Mononuclear cell (primary cell): ENCODE measurements at regions not wholly inside any gene's neighbourhood (a gene's known extent, or its start where the extent isn't known, plus 50 kb on each side); places are given as distances from the start of the nearest gene placed in this dataset.

Source experiments
- H3K27me3 ChIP-seq: 2 replicates; pipeline ENCODE4 v1.6.0; 2011; ENCODE audit warnings: low read length, control low read depth; ENCODE audit not compliant: insufficient read depth
- H3K4me1 ChIP-seq: 2 replicates; pipeline ENCODE4 v1.5.1; 2011; ENCODE audit warnings: mild to moderate bottlenecking, low read length, control low read depth; ENCODE audit not compliant: insufficient read depth
- H3K4me3 ChIP-seq: 2 replicates; pipeline ENCODE4 v1.5.1; 2011; ENCODE audit warnings: mild to moderate bottlenecking, low read length, moderate library complexity
- H3K9me3 ChIP-seq: 2 replicates; pipeline ENCODE4 v1.5.1; 2011; ENCODE audit warnings: low read depth, mild to moderate bottlenecking, control low read depth, low read length

- H3K4me3 ChIP-seq = no peak overlapping the region
- H3K4me1 ChIP-seq = peaks cover 34% of the 10 kb centered on the region
- no peaks in the 10 kb centered on the region for H3K27me3 ChIP-seq
- H3K9me3 ChIP-seq = no peaks in the 10 kb centered on the region
Measured at GRCh38 chr17:77001487-77001886, 133.3 kb downstream of the MGAT5B start.

- peaks cover 26% of the 10 kb centered on the region for H3K4me1 ChIP-seq
- no peaks in the 10 kb centered on the region for H3K9me3 ChIP-seq
- H3K27me3 ChIP-seq = no peaks in the 10 kb centered on the region
- H3K4me3 ChIP-seq = no peak overlapping the region
Measured at GRCh38 chr17:77002103-77003045, 134.2 kb downstream of the MGAT5B start.

GRCh38 chr17:77003699-77004098 lies 135.5 kb downstream of the MGAT5B start:
- peaks cover 13% of the 10 kb centered on the region for H3K4me1 ChIP-seq
- H3K27me3 ChIP-seq = no peaks in the 10 kb centered on the region
- no peaks in the 10 kb centered on the region for H3K9me3 ChIP-seq
- H3K4me3 ChIP-seq = no peak overlapping the region

DNA sequence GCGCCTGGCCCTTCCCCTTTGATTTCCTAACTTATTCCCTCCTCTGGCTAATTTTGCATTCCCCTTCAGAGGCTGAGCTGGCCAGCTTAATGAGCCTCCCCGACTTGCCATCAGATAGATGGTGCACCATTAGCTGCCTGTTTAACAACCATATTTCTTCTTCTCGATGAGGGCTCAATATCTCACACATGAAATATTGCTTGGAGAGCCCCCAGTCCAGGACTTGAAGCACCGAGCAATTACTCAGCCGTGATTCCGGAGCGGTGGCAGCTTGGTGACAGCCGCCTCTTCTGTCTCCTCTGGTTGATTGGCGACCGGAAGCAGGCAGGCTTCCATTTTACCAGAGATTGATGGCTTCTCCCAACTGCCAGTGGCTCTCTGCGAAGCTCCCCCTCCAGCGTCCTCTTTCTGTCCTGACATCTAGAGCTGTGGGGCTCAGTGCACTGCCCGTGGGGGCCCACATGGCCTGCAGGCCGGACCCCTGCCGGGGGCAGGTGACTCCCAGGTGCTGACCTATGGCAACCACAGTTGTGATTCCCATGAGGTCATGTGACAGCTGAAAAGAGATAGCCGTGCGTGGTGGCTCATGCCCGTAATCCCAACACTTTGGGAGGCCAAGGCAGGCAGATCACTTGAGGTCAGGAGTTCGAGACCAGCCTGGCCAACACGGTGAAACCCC lies 133.7 kb upstream of the SEC14L1 start:
- no peak overlapping the region for H3K4me3 ChIP-seq
- no peaks in the 10 kb centered on the region for H3K4me1 ChIP-seq
- H3K9me3 ChIP-seq = no peaks in the 10 kb centered on the region
- H3K27me3 ChIP-seq = no peaks in the 10 kb centered on the region

DNA sequence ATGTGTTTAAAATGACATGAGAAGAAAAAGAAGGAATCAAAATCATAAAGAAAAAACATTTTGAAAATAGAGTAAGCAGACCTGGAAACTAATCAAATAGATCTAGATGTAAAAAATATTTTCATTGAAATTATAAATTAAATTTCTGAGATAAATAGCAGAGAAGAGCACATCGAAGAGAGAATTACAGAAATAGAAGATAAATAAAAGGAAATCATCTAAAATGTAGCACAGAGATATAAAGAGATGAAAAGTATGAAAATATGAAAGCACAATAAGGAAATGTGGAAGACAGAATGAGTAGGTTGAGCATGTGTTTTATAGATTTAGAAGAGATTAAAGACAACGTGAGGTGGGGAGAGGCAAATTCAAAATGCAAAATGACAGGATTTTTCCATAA lies 130.9 kb upstream of the SEC14L1 start:
- Histone ChIP-seq H3K4me1 (no peaks in the 10 kb centered on the region), H3K4me3 (no peak overlapping the region), H3K9me3 (no peaks in the 10 kb centered on the region), H3K27me3 (no peaks in the 10 kb centered on the region)

DNA sequence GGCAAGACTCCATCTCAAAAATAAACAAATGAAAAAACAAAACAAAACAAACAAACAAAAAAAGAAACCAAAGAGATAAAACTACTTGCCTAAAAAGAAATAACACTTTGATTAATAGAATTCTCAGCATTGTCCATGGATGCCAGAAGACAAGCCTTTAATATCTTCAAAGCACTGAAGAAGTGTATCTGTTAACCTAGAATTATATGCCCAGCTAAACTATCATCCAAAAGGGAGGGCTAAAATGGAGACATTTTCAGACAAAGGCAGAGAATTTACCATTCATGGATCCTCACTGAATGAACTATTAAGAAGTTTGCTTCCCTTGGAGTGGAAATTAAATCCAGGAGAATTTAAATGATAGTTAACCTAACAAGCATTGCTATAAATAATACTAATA lies 130.1 kb upstream of the SEC14L1 start:
- Histone ChIP-seq H3K9me3 (no peaks in the 10 kb centered on the region), H3K4me3 (no peak overlapping the region), H3K27me3 (no peaks in the 10 kb centered on the region), H3K4me1 (no peaks in the 10 kb centered on the region)

DNA sequence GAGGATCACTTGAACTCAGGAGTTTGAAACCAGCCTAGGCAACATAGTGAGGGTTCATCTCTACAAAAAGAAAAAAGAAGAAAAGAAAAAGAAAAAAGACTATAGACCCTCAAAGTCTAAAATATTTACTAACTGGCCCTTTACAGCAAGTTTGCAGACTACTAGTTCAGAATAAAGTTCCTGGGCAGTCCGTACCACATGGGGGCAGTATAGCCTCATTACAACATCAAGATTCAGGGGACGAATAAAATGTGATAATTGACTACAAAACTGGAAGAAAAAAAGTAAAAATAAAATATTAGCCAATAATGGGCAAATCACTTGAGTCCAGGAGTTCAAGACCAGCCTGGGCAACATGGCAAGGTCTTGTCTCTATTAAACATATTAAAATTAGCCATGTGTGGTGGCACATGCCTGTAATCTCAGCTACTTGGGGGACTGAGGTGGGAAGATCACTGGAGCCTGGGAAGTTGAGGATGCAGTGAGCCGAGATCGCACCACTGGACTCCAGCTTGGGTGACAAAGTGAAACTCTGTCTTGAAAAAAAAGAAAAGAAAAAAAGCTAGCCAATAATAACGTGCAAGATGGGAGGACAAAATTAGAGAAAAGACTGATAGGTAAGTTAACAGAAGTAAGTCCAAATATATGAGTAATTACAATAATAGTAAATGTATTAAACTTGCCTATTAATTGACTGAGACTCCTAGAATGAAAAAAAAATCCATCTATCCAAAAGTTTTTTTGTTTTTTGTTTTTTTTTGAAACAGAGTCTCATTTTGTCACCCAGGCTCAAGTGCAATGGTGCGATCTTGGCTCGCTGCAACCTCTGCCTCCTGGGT lies 129.4 kb upstream of the SEC14L1 start:
- H3K9me3 ChIP-seq = no peaks in the 10 kb centered on the region
- no peak overlapping the region for H3K4me3 ChIP-seq
- no peaks in the 10 kb centered on the region for H3K27me3 ChIP-seq
- no peaks in the 10 kb centered on the region for H3K4me1 ChIP-seq

DNA sequence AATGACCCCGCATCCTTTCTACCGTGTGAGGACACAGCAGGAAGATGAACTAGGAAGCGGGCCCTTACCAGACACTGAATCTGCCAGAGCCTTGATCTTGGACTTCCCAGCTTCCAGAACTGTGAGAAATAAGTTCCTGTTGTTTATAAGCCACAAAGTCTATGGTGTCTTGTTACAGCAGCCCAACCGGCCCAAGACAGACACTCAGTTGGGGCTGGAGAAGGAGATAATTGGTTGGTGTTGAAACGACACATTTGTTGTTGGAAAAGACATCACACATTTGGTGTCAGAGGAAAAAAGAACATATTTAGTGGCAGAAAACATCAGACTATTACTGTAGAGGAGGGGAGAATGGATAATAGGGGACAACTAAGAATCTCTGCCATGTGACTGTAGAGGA lies 122.3 kb upstream of the SEC14L1 start:
- H3K9me3 ChIP-seq = no peaks in the 10 kb centered on the region
- H3K4me1 ChIP-seq = no peaks in the 10 kb centered on the region
- no peaks in the 10 kb centered on the region for H3K27me3 ChIP-seq
- no peak overlapping the region for H3K4me3 ChIP-seq

DNA sequence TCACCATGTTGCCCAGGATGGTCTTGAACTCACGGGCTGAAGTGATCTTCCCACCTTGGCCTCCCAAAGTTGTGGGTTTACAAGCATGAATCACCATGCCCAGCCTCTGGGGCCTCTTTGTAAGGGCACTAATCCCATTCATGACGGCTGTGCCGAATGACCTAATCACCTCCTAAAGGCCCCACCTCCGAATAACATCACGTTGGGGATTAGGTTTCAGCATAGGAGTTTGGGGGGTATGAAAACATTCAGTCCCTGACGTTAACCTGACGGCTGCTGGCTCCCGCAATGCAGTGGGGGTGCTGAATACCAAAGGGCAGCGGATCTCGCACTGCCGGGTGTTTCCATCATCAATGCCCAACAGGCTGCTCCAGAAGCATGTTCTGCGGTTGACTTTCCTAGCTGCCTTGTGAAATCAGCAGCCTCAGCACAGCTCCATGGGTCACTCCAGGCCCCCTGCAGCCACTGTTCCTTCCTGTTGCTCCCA lies 120.8 kb upstream of the SEC14L1 start:
- H3K9me3 ChIP-seq = no peaks in the 10 kb centered on the region
- no peak overlapping the region for H3K4me3 ChIP-seq
- no peaks in the 10 kb centered on the region for H3K27me3 ChIP-seq
- no peaks in the 10 kb centered on the region for H3K4me1 ChIP-seq

DNA sequence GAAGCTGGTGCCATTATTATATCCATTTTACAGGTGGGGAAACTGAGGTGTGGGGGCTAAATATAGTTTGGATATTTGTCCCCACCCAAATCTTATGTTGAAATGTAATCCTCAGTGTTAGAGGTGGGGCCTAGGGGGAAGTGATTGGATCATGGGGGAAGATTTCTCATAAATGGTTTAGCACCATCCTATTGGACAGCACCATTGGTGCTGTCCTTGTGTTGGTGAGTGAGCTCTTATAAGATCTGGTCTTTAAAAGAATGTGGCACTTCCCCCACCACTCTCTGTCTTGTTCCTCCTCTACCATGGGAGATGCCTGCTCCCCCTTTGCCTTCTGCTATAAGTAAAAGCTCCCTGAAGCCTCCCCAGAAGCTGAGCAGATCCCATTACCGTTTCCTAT lies 119.8 kb upstream of the SEC14L1 start:
- Histone ChIP-seq H3K27me3 (no peaks in the 10 kb centered on the region), H3K4me3 (no peak overlapping the region), H3K4me1 (no peaks in the 10 kb centered on the region), H3K9me3 (no peaks in the 10 kb centered on the region)

- no peaks in the 10 kb centered on the region for H3K27me3 ChIP-seq
- H3K4me1 ChIP-seq = no peaks in the 10 kb centered on the region
- no peak overlapping the region for H3K4me3 ChIP-seq
- peaks cover 6% of the 10 kb centered on the region for H3K9me3 ChIP-seq
Measured at GRCh38 chr17:77022766-77023165, 118.0 kb upstream of the SEC14L1 start.

DNA sequence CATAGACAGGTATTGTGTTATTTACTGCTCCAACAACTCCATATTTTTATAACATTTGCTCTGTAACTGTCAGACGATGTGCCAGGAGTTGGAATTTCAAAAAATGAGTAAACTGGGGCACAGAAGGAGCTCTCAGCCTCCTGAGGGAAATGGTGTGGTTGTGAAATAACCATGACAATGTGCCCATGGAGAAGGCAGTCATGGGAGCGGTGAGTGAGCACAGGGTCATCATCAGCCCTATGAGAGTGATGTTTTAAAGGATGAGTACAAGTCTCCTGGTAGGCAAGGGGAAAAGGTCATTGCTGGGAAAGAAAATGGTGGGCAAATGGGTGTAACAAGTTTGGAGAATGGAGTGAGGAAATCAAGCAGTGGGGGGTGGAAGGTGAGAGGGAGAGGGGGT lies 115.0 kb upstream of the SEC14L1 start:
- H3K9me3 ChIP-seq = peaks cover 6% of the 10 kb centered on the region

GRCh38 chr17:77027271-77027889 lies 113.4 kb upstream of the SEC14L1 start:
- Histone ChIP-seq H3K27me3 (no peaks in the 10 kb centered on the region), H3K4me1 (no peaks in the 10 kb centered on the region), H3K4me3 (no peak overlapping the region), H3K9me3 (peaks cover 6% of the 10 kb centered on the region)

More for the DNA sequence above, 115.0 kb upstream of the SEC14L1 start:
- H3K27me3 ChIP-seq = no peaks in the 10 kb centered on the region
- H3K4me3 ChIP-seq = no peak overlapping the region
- no peaks in the 10 kb centered on the region for H3K4me1 ChIP-seq

DNA sequence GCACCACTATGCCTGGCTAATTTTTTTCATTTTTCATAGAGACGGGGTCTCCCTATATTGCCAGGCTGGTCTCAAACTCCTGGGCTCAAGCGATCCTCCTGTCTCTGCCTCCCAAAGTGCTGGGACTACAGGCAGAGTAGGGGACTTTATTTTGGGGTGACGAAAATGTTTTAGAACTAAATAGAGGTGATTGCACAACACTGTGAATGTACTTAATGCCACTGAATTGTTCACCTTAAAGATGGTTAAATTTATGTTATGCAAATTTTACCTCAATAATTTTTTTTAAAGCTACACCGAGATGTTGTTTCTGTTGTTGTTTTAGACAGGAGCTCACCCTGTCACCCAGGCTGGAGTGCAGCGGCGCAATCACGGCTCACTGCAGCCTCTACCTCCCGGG lies 111.9 kb upstream of the SEC14L1 start:
- no peaks in the 10 kb centered on the region for H3K27me3 ChIP-seq
- H3K4me1 ChIP-seq = no peaks in the 10 kb centered on the region
- peaks cover 6% of the 10 kb centered on the region for H3K9me3 ChIP-seq
- H3K4me3 ChIP-seq = no peak overlapping the region
